ENCODE measurements at regions not wholly inside any gene's neighbourhood (a gene's known extent, or its start where the extent isn't known, plus 50 kb on each side); places are given as distances from the start of the nearest gene placed in this dataset.

GRCh38 chr20:51335329-51335841 lies 207.1 kb downstream of the NFATC2 start:
- DNase-seq (ENCODE audit: low spot score), result no peak

GRCh38 chr20:51334609-51335008 lies 207.9 kb downstream of the NFATC2 start:
- no peak for DNase-seq (ENCODE audit: low spot score)

DNA sequence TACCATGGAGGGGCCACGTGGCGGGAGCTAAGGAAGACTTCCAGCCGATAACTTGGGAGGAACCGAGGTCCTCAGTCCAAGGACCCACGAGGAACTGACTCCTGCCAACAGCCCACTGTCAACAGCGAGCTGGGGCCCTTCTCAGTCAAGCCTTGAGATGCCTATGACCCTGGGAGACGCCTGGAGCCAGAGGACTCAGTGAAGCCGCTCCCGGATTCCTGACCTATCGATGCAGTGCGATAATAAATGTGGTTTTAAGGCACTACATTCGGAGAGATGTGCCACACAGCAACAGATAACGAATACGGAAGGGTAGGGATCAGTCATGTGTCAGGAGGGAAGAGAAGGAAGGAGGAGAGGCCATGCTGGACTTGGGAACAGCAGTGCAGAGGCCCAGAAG lies 208.5 kb downstream of the NFATC2 start:
- DNase-seq (ENCODE audit: low spot score), result no peak

GRCh38 chr20:51333446-51333845 lies 209.1 kb downstream of the NFATC2 start:
- no peak for DNase-seq (ENCODE audit: low spot score)

GRCh38 chr20:51331481-51331880 lies 211.0 kb downstream of the NFATC2 start:
- no peak for DNase-seq (ENCODE audit: low spot score)

DNA sequence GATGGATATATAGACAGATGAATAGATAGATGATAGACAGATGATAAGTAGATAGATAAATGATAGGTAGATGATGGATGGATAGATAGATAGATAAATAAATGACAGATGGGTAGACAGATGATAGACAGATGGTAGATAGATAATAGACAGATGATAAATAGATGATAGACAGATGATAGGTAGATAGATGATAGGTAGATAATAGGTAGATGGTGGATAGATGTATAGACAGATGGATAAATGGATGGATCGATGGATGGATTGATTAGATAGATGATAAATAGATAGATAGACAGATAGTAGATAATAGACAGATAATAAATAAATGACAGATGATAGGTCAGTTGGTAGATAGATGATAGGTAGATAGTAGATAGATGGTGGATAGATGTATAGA lies 212.7 kb downstream of the NFATC2 start:
- no peak for DNase-seq (ENCODE audit: low spot score)

DNA sequence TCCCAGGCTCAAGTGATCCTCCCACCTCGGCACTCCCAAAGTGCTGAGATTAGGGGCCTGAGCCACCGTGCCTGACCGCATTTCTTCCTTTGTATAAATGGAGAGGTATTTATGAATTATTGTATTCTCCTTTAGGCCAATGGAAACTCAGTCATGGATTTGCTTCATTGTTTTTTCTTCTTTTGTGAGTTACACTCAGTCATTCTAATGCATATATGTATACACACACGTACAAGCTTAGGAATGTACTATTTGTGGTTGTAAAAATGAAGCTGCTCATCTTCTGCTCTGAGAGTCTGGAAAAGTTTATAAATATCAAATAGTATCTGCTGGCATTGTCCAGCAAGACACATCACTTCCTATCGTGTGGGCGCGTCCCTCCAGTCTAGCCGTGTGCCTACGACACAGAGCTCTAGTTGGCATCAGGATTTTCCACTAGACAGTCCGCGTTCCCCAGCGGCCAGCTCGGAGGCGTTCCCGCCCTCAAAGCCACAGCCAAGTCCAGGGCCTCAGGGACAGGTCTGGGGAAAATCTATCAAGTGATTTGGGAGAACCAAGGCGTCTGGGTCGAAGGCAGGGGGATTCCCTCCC lies 215.2 kb downstream of the NFATC2 start:
- no peak for DNase-seq (ENCODE audit: low spot score)

GRCh38 chr20:51326201-51326819 lies 216.2 kb downstream of the NFATC2 start:
- DNase-seq (ENCODE audit: low spot score), result no peak

GRCh38 chr20:51322164-51322707 lies 220.3 kb downstream of the NFATC2 start:
- DNase-seq (ENCODE audit: low spot score), result no peak

DNA sequence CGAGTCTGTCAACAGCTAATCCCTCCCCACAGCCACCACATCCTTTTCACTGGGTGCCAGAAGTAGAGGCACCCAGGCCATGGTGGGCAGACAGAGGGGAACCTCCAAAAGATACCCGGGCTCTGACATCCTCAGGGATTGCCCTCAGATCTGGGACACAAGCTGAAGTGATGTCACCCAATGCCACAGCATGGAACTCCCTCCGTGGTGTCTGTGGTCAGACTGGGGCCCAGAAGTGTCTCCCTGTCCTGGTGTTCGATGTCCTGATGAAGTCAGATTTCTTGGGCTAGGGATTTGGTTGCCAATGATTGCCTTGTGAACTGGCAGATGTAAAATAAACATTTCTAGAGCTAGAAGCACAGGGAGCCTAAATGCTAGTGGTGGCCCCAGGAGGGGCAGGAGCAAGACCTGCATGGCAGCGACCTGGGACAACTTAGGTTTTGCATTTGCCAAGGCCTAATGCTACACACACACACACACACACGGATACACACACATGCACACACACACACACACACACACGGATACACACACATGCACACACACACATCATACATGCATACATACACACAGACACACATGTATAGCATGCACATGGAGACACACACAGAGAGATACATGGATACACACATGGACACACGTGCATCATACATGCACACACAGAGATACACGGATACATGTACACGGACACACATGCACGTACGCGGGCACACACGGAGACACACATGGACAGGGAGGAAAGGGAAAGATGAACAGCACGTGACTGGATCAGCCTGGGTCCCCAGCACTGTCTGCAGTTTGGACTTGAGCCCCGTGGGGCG lies 221.0 kb downstream of the NFATC2 start:
- no peak for DNase-seq (ENCODE audit: low spot score)

DNA sequence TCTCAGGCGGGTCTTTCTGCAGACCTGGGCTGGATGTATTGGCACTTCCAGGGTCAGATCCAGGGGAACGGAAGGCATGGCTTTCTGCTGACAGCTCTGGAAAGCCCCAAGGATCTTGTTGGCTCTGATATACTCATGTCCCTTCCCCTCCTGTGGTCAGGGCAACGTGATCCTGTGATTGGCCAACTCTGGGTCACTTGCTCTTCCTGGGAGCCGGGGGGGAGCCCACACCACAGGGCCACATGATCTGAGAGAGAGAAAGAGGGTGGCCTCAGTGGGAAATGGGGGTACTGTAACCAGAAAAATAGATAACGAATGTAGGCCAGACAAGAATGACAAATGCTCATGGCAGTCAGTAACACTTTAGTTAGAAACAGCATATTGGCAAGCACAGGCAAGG lies 223.0 kb downstream of the NFATC2 start:
- DNase-seq (ENCODE audit: low spot score), result no peak

DNA sequence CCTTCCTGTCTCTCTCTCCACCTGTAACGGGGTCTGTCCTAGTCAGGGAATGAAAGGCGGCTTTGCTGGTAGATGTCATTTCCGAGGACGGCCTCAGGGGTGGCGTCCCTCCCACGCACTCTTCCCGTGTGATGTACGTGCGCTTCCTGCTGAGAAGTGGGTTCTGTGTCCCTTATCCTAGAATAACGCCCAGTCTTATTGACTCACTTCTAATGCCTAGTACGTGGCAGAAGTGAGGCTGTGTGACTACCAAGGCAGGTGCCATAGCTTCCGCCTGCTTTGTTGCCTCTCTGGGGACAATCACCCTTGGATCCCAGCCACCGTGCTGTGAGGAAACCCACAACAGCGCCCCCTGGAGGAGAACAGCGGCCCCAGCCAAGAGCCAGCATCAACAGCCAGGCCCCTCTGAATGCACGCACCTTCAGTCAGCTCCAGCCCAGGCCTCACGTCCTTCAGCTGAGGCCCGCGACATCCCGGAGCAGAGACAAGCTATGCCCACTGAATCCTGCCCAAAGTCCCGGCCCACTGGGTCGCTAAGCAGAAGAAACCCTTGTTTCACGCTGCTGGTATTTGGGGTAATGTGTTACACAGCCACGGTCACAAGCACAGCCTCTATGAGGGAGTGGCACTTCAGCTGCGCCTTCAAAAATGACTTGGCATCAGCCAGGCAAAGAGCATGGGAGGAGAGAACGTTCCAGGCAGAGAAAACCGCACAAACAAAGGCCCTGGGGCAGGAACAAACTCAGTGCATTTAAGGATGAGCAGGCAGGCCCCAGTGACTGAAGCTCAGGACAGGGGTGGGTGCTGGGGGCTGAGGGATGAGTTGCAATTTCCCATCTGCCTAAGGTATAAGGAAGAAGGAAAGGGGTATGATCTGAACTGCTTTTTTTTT lies 224.2 kb downstream of the NFATC2 start:
- DNase-seq (ENCODE audit: low spot score), result no peak

GRCh38 chr20:51315390-51315789 lies 227.1 kb downstream of the NFATC2 start:
- DNase-seq (ENCODE audit: low spot score), result no peak

DNA sequence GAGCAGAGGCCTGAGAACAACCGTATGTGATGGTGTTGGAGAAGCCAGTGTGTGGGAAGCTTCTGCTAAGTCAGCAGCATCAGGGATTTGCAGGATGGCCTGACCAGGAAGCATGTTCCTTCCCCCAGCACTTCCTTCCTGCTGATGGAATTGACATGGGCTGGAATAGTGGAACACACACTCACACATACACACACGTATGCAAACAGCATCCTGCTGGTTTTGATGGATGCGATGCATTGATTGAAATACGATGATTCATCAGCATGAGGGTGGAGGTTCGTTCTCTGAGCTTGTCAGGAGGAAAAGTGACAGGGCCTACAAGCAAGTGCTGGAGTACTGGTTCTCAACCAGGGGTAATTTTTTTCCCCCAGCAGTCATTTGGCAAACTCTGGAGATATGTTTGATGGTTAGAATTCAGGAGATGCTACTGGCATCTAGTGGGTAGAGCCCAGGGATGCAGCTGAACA lies 229.1 kb downstream of the NFATC2 start:
- DNase-seq (ENCODE audit: low spot score), result no peak

DNA sequence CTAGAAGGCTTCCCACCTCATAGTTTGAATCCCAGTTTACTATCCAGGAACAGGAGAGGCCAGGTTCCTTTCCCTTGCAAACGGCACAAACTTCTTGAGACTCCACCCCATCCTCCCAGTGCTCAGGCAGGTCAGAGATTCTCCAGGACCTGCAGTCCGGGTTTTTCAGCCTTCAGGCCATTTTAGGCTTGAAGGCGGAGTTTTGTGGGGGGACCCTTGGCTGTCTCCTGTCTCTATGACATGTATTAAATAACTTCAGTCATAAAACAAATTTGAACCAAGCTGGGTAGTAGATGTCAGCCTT lies 230.1 kb downstream of the NFATC2 start:
- no peak for DNase-seq (ENCODE audit: low spot score)

DNA sequence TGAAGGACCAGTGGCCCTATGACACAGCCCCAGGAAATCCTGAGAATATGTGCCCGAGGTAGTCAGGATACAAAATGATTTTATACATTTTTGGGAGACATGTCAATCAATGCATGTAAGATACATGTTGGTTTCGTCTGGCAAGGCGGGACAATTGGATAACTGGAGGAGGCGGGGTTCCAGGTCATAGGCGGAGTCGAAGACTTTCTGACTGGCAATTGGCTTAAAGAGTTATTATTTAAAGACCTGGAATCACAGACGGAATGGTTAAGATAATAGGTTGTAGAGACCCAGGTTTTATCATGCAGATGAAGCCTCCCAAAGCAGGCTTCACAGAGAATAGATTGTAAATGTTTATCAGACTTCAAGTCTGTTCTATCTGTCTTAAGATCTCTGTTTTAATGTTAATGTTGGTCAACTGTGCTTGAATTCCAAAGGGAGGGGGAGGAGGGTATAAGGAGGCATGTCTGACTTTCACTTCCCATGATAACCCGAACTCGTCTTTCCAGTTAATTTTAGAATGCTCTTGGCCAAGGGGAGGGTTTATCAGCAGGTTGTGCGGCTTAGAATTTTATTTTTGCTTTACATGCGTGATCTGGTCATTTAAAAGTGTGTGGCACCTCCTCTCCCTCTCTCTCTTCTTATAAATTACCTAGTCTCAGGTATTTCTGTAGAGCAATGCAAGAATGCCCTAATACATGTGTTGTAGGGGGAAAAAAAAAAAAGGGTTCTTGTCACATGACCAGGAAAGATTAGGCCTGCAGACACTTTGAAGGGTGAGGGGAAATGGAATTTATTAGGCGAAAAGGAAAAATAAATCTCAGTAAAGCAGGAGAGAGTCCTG lies 230.7 kb downstream of the NFATC2 start:
- no peak for DNase-seq (ENCODE audit: low spot score)

DNA sequence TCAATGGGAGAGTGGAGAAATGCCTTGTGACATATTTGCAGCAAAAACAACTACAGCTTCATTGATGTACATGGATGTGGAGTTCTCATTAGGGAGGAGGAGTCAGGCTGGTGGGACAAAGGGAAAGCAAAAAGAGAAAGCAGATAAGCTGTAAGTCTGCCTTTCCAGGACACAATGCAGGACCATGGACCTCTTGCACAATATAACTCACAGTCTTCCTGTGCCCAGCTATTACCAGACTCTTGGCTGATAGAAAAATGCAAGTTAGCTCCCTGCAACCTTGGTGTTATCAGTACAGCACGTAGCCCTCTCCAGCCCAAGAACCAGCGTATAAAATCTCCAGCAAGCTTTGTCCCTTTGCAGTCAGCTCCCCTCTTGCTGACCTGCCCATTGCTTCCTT lies 232.3 kb downstream of the NFATC2 start:
- no peak for DNase-seq (ENCODE audit: low spot score)

GRCh38 chr20:51309128-51309527 lies 233.4 kb downstream of the NFATC2 start:
- no peak for DNase-seq (ENCODE audit: low spot score)

- peak; percentile 73 for DNase-seq (ENCODE audit: low spot score)
Measured at GRCh38 chr20:51306521-51307358, 235.8 kb downstream of the NFATC2 start.

GRCh38 chr20:51306081-51306480 lies 236.4 kb downstream of the NFATC2 start:
- DNase-seq (ENCODE audit: low spot score), result no peak

Measured in ureter (tissue), 1 donor.